Dermis blood vessel endothelial cell (primary cell): ENCODE measurements at regions not wholly inside any gene's neighbourhood (a gene's known extent, or its start where the extent isn't known, plus 50 kb on each side); places are given as distances from the start of the nearest gene placed in this dataset.
"Not testable (repeated sequence)": the region's sequence is repeated elsewhere in the genome, so short reads cannot be mapped to it uniquely, and the experiment has no call there.

ENCODE experiments used
- DNase-seq: peaks from one replicate; pipeline ENCODE4 v3.0.0; 2010

GRCh38 chr20:19120011-19120410, 92.4 kb upstream of the SLC24A3 start:
- DNase-seq = no peak

GRCh38 chr20:19120569-19120968, 91.9 kb upstream of the SLC24A3 start:
- DNase-seq = no peak

GRCh38 chr20:19121463-19121862, 91.0 kb upstream of the SLC24A3 start:
- DNase-seq = no peak

- DNase-seq = no peak
Measured at GRCh38 chr20:19121916-19122315, 90.5 kb upstream of the SLC24A3 start.

- no peak for DNase-seq
Measured at GRCh38 chr20:19122395-19122794, 90.0 kb upstream of the SLC24A3 start.

- DNase-seq = no peak
Measured at GRCh38 chr20:19125508-19125907, 86.9 kb upstream of the SLC24A3 start.

GRCh38 chr20:19129306-19129705, 83.1 kb upstream of the SLC24A3 start:
- DNase-seq = no peak

GRCh38 chr20:19129976-19130612, 82.3 kb upstream of the SLC24A3 start:
- DNase-seq = no peak

- no peak for DNase-seq
Measured at GRCh38 chr20:19130613-19130984, 81.8 kb upstream of the SLC24A3 start.

- DNase-seq = no peak
Measured at GRCh38 chr20:19137641-19138040, 74.8 kb upstream of the SLC24A3 start.

- no peak for DNase-seq
Measured at GRCh38 chr20:19138758-19139157, 73.7 kb upstream of the SLC24A3 start.

- not testable (repeated sequence) for DNase-seq
Measured at GRCh38 chr20:19139584-19139983, 72.9 kb upstream of the SLC24A3 start.

- DNase-seq = no peak
Measured at GRCh38 chr20:19141998-19142397, 70.4 kb upstream of the SLC24A3 start.

- DNase-seq = no peak
Measured at GRCh38 chr20:19143890-19144289, 68.6 kb upstream of the SLC24A3 start.

- DNase-seq = no peak
Measured at GRCh38 chr20:19161336-19161735, 51.1 kb upstream of the SLC24A3 start.
